ENCODE measurements at regions not wholly inside any gene's neighbourhood (a gene's known extent, or its start where the extent isn't known, plus 50 kb on each side); places are given as distances from the start of the nearest gene placed in this dataset.
A peak's percentile ranks its signal among the peaks of the same experiment; 100 is the strongest.

- H3K4me3 ChIP-seq, result no peak overlapping the region
- H3K9me3 ChIP-seq, result no peaks in the 10 kb centered on the region
- TF ChIP-seq POLR2A (IDR thresholded peaks at IDR 0.05), result no peak
- TF ChIP-seq, protein P1, sequence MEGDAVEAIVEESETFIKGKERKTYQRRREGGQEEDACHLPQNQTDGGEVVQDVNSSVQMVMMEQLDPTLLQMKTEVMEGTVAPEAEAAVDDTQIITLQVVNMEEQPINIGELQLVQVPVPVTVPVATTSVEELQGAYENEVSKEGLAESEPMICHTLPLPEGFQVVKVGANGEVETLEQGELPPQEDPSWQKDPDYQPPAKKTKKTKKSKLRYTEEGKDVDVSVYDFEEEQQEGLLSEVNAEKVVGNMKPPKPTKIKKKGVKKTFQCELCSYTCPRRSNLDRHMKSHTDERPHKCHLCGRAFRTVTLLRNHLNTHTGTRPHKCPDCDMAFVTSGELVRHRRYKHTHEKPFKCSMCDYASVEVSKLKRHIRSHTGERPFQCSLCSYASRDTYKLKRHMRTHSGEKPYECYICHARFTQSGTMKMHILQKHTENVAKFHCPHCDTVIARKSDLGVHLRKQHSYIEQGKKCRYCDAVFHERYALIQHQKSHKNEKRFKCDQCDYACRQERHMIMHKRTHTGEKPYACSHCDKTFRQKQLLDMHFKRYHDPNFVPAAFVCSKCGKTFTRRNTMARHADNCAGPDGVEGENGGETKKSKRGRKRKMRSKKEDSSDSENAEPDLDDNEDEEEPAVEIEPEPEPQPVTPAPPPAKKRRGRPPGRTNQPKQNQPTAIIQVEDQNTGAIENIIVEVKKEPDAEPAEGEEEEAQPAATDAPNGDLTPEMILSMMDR (IDR thresholded peaks at IDR 0.05), result no peak
- H3K27ac ChIP-seq, result no peak overlapping the region
- H3K36me3 ChIP-seq, result no peaks in the 10 kb centered on the region
- H3K4me1 ChIP-seq, result no peaks in the 10 kb centered on the region
- intact Hi-C loops (cut with DNase I; ENCODE audit: low total_unique reads), result no loop called here
- no peak for DNase-seq
- H3K27me3 ChIP-seq, result no peaks in the 10 kb centered on the region
These were observed 647.3 kb upstream of the DIPK2B start for GRCh38 chrX:45847961-45848360.

DNA sequence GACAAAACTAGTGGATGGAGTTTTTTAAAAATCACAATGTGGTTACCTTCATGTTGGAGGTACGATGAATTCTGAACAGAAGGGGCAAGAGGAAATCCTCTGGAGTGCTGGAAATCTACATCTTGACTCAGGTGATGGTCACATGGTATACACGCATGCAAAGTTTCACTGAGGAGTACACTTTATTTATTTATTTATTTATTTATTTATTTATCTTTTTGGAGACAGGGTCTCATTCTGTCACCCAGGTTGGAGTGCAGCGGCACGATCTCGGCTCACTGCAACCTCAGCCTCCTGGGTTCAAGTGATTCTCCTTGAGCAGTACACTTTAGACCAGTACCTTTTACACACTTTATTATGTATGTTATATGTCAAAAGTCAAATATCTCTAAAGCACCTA, 645.7 kb upstream of the DIPK2B start:
- H3K4me3 ChIP-seq, result no peak overlapping the region
- no peak for TF ChIP-seq POLR2A (IDR thresholded peaks at IDR 0.05)
- TF ChIP-seq, protein P1 (IDR thresholded peaks at IDR 0.05), result no peak
- H3K27ac ChIP-seq, result no peak overlapping the region
- no peaks in the 10 kb centered on the region for H3K9me3 ChIP-seq
- intact Hi-C loops (cut with DNase I; ENCODE audit: low total_unique reads), result no loop called here
- H3K36me3 ChIP-seq, result no peaks in the 10 kb centered on the region
- no peak for DNase-seq
- no peaks in the 10 kb centered on the region for H3K27me3 ChIP-seq
- no peaks in the 10 kb centered on the region for H3K4me1 ChIP-seq

- Histone ChIP-seq H3K9me3 (no peaks in the 10 kb centered on the region), H3K27me3 (no peaks in the 10 kb centered on the region), H3K4me3 (no peak overlapping the region), H3K27ac (no peak overlapping the region), H3K36me3 (no peaks in the 10 kb centered on the region), H3K4me1 (no peaks in the 10 kb centered on the region)
- no peak for TF ChIP-seq POLR2A (IDR thresholded peaks at IDR 0.05)
- TF ChIP-seq, protein P1 (IDR thresholded peaks at IDR 0.05), result no peak
- intact Hi-C loops (cut with DNase I; ENCODE audit: low total_unique reads), result no loop called here
- no peak for DNase-seq
These were observed 644.5 kb upstream of the DIPK2B start for GRCh38 chrX:45845142-45845541.

DNA sequence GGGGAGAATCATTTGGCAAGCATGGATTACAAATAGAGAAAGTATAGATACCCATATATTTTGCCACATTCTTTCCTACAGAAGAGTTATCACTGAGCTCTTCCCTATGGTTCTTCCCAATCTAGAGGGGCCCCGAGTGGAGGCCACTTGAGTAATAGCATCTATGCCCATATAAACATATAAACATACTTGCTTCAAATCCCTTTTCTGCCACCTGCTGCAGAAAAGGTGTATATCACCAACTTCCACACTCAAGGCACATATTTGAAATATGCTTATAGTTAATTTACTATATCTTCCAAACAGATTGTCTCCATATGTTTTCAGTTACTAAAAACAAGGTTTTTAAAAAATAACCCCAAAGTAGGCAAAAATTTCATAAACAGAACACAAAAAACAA, 642.8 kb upstream of the DIPK2B start:
- Histone ChIP-seq H3K9me3 (no peaks in the 10 kb centered on the region), H3K4me3 (no peak overlapping the region), H3K27ac (no peak overlapping the region), H3K4me1 (no peaks in the 10 kb centered on the region), H3K27me3 (no peaks in the 10 kb centered on the region), H3K36me3 (no peaks in the 10 kb centered on the region)
- intact Hi-C loops (cut with DNase I; ENCODE audit: low total_unique reads), result no loop called here
- TF ChIP-seq, protein P1 (IDR thresholded peaks at IDR 0.05), result peak in 2 of 4 experiments; percentile 5 to 27
- no peak for TF ChIP-seq POLR2A (IDR thresholded peaks at IDR 0.05)
- no peak for DNase-seq

DNA sequence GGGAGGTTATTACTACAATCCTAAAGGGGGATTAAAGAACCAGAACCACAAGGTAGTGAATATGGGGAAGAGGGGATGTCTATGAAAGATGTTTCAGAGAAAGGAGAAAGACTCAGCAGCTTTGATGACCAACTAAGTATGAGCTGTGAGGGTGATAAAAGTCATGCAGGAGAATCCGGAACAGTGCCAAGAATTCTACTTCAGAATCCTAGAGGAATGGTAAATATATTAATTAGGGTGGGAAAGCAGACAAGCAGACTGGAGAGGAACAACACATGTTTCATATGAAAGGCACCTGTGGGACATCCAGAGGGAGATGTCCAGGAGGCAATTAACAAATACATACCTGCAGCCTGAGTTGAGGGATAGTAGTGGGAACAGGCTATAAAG, 642.2 kb upstream of the DIPK2B start:
- H3K36me3 ChIP-seq, result no peaks in the 10 kb centered on the region
- no peaks in the 10 kb centered on the region for H3K27me3 ChIP-seq
- H3K27ac ChIP-seq, result no peak overlapping the region
- TF ChIP-seq POLR2A (IDR thresholded peaks at IDR 0.05), result no peak
- TF ChIP-seq, protein P1 (IDR thresholded peaks at IDR 0.05), result no peak
- intact Hi-C loops (cut with DNase I; ENCODE audit: low total_unique reads), result no loop called here
- H3K9me3 ChIP-seq, result no peaks in the 10 kb centered on the region
- no peak overlapping the region for H3K4me3 ChIP-seq
- no peaks in the 10 kb centered on the region for H3K4me1 ChIP-seq
- DNase-seq, result no peak
